RWPE1 (cell line): ENCODE measurements at regions not wholly inside any gene's neighbourhood (a gene's known extent, or its start where the extent isn't known, plus 50 kb on each side); places are given as distances from the start of the nearest gene placed in this dataset.

Experiments
- CTCF ChIA-PET: fragments of 350-600 bp; sonication (Branson Sonifier 250); formaldehyde crosslinking; extraction: SDS; loops from one replicate; lab custom pipeline; 2021; lab: Yijun Ruan, JAX
- POLR2A ChIA-PET: fragments of 400-600 bp; formaldehyde crosslinking; extraction: SDS; loops from one replicate; lab custom pipeline; 2020; ENCODE audit warnings: antibody characterized with exemption; ENCODE audit not compliant: low non-redundant PET; lab: Yijun Ruan, JAX
- DNase-seq: peaks from one replicate; pipeline ENCODE4 v3.0.0; 2012; ENCODE audit warnings: low spot score
- H3K27ac ChIP-seq: fragments of 450-650 bp; 2 replicates; pipeline ENCODE4 v1.5.1; 2017
- CTCF ChIP-seq: fragments of 450-650 bp; conservative IDR thresholded peaks from 2 replicates; pipeline ENCODE4 v1.5.1; 2017; ENCODE audit warnings: low read depth, mild to moderate bottlenecking

- POLR2A ChIA-PET, result no interaction called here
- CTCF ChIA-PET, result interaction anchor here (0.6 kb wide), 1 partner anchor 600 kb away, joined by 6 read pairs; no protein-coding TSS in a partner anchor
- no peak for TF ChIP-seq CTCF
Measured at GRCh38 chr12:45490232-45490881, 239.1 kb upstream of the ARID2 start.

GRCh38 chr12:45494279-45494678, 235.2 kb upstream of the ARID2 start:
- no peak overlapping the region for H3K27ac ChIP-seq
- CTCF ChIA-PET, result no interaction called here
- DNase-seq, result no peak
- TF ChIP-seq CTCF, result no peak
- POLR2A ChIA-PET, result no interaction called here

More at GRCh38 chr12:45490232-45490881, 239.1 kb upstream of the ARID2 start:
- H3K27ac ChIP-seq, result no peak overlapping the region
- DNase-seq, result no peak

GRCh38 chr12:45498645-45499044, 230.9 kb upstream of the ARID2 start:
- CTCF ChIA-PET, result no interaction called here
- no peak for TF ChIP-seq CTCF
- no peak overlapping the region for H3K27ac ChIP-seq
- POLR2A ChIA-PET, result no interaction called here
- DNase-seq, result no peak

- DNase-seq, result no peak
- no peak overlapping the region for H3K27ac ChIP-seq
- ChIA-PET CTCF (interaction anchor here (0.6 kb wide), 1 partner anchor 221 kb away, joined by 3 read pairs; no protein-coding TSS in a partner anchor), POLR2A (no interaction called here)
- no peak for TF ChIP-seq CTCF
Measured at GRCh38 chr12:45502481-45503128, 226.9 kb upstream of the ARID2 start.

- CTCF ChIA-PET, result no interaction called here
- no peak for TF ChIP-seq CTCF
- POLR2A ChIA-PET, result no interaction called here
- H3K27ac ChIP-seq, result no peak overlapping the region
- no peak for DNase-seq
Measured at GRCh38 chr12:45503899-45504298, 225.6 kb upstream of the ARID2 start.

- ChIA-PET POLR2A (no interaction called here), CTCF (no interaction called here)
- DNase-seq, result no peak
- no peak for TF ChIP-seq CTCF
- H3K27ac ChIP-seq, result no peak overlapping the region
Measured at GRCh38 chr12:45504316-45505010, 225.0 kb upstream of the ARID2 start.
